CD4-positive, alpha-beta T cell (primary cell): ENCODE measurements at regions not wholly inside any gene's neighbourhood (a gene's known extent, or its start where the extent isn't known, plus 50 kb on each side); places are given as distances from the start of the nearest gene placed in this dataset.

Experiments
- ATAC-seq: fragments of 200-7000 bp; cut with Tn5 transposase; one replicate; pipeline ENCODE4 v1.10.0; 2022; ENCODE audit warnings: mild to moderate bottlenecking; ENCODE audit not compliant: poor library complexity
- CTCF ChIA-PET: fragments of 350-600 bp; sonication (Branson Sonifier 250); formaldehyde crosslinking; loops from one replicate; lab custom pipeline; 2021; ENCODE audit warnings: antibody characterized with exemption, inconsistent platforms; lab: Charles Lee
- POLR2A ChIA-PET: fragments of 350-600 bp; sonication (Branson Sonifier 250); formaldehyde crosslinking; loops from one replicate; lab custom pipeline; 2021; ENCODE audit warnings: antibody characterized with exemption, inconsistent platforms; lab: Charles Lee
- DNase-seq, 14 experiments: peaks; one replicate each; pipeline ENCODE4 v3.0.0-alpha.2; 2013 to 2020; ENCODE audit warnings: mixed read lengths in 2 of 14
- H3K27ac ChIP-seq, 2 donors: one replicate each; pipeline versions ENCODE4 v1.5.1 to v1.7.0; 2013; ENCODE audit warnings: low read length in 2 of 2, low read depth in 1 of 2, mild to moderate bottlenecking in 1 of 2
- H3K27me3 ChIP-seq, 2 experiments: 1 replicate in 1 of 2; 2 replicates in 1 of 2; pipeline versions ENCODE4 v1.6.1 to v1.7.0; 2013; ENCODE audit warnings: low read length in 2 of 2, control low read depth in 1 of 2, mild to moderate bottlenecking in 1 of 2, moderate library complexity in 1 of 2; ENCODE audit not compliant: insufficient read depth in 2 of 2, control insufficient read depth in 1 of 2
- H3K36me3 ChIP-seq: one replicate; pipeline ENCODE4 v1.6.1; 2013; ENCODE audit warnings: low read length, control low read depth; ENCODE audit not compliant: insufficient read depth
- H3K4me1 ChIP-seq: one replicate; pipeline ENCODE4 v1.6.1; 2013; ENCODE audit warnings: low read length, control low read depth; ENCODE audit not compliant: insufficient read depth
- H3K4me3 ChIP-seq: one replicate; pipeline ENCODE4 v1.5.1; 2013; ENCODE audit warnings: mild to moderate bottlenecking, low read length, moderate library complexity
- H3K9me3 ChIP-seq, 2 experiments: 1 replicate in 1 of 2; 2 replicates in 1 of 2; pipeline versions ENCODE4 v1.6.1 to v1.7.0; 2013; ENCODE audit warnings: low read length in 2 of 2, mild to moderate bottlenecking in 2 of 2, control low read depth in 1 of 2, moderate library complexity in 1 of 2; ENCODE audit not compliant: control insufficient read depth in 1 of 2, insufficient read depth in 1 of 2
- H3K27ac Mint-ChIP-seq: one replicate; pipeline ENCODE4 v1.8.0; 2020; ENCODE audit warnings: mixed read lengths
- H3K27me3 Mint-ChIP-seq: one replicate; pipeline ENCODE4 v1.8.0; 2021; ENCODE audit warnings: mixed read lengths
- H3K36me3 Mint-ChIP-seq: one replicate; pipeline ENCODE4 v1.8.0; 2021; ENCODE audit warnings: low read depth, mixed read lengths
- H3K4me1 Mint-ChIP-seq: one replicate; pipeline ENCODE4 v1.8.0; 2021; ENCODE audit warnings: low read depth, mixed read lengths
- H3K4me3 Mint-ChIP-seq: one replicate; pipeline ENCODE4 v1.8.0; 2020; ENCODE audit warnings: mild to moderate bottlenecking, mixed read lengths
- H3K9me3 Mint-ChIP-seq: one replicate; pipeline ENCODE4 v1.8.0; 2020; ENCODE audit warnings: mixed read lengths
- CTCF ChIP-seq: fragments of 200-600 bp; IDR thresholded peaks from one replicate; pipeline ENCODE4 v1.8.0; 2022; ENCODE audit warnings: antibody characterized with exemption, mild to moderate bottlenecking
- intact Hi-C, 2 experiments: fragments of 100-400 bp; cut with DNase I in 1 of 2; cut with micrococcal nuclease in 1 of 2; formaldehyde crosslinking; loops; one replicate each; pipeline versions ENCODE4 v1.15.1 to v1.9.0; 2023 to 2025; cut with DNase I, micrococcal nuclease

- H3K4me1 Mint-ChIP-seq = no peaks in the 10 kb centered on the region
- H3K9me3 Mint-ChIP-seq = peaks cover 3% of the 10 kb centered on the region
- H3K27me3 Mint-ChIP-seq = peaks cover 28% of the 10 kb centered on the region
- no peaks in the 10 kb centered on the region for H3K9me3 ChIP-seq
- H3K27me3 ChIP-seq = peaks cover 0 to 2% of the 10 kb centered on the region in 2 experiments
- H3K4me3 Mint-ChIP-seq = no peak overlapping the region
- intact Hi-C loops = no loop called here
- H3K27ac ChIP-seq = no peak overlapping the region
- no peak for ATAC-seq
- H3K27ac Mint-ChIP-seq = no peak overlapping the region
- H3K36me3 Mint-ChIP-seq = no peaks in the 10 kb centered on the region
- ChIA-PET CTCF (no interaction called here), POLR2A (no interaction called here)
- no peak for DNase-seq
- no peak for TF ChIP-seq CTCF
- H3K4me1 ChIP-seq = no peaks in the 10 kb centered on the region
- no peaks in the 10 kb centered on the region for H3K36me3 ChIP-seq
- H3K4me3 ChIP-seq = no peak overlapping the region
Measured at GRCh38 chr22:47765757-47766156, 1003.3 kb downstream of the TBC1D22A start.

- no peak for TF ChIP-seq CTCF
- ChIA-PET CTCF (no interaction called here), POLR2A (no interaction called here)
- Histone ChIP-seq H3K9me3 (no peaks in the 10 kb centered on the region), H3K27me3 (peaks cover 0 to 2% of the 10 kb centered on the region in 2 experiments), H3K4me1 (no peaks in the 10 kb centered on the region), H3K4me3 (no peak overlapping the region), H3K27ac (no peak overlapping the region), H3K36me3 (no peaks in the 10 kb centered on the region)
- Mint-ChIP-seq H3K27ac (no peak overlapping the region), H3K27me3 (peaks cover 23% of the 10 kb centered on the region), H3K9me3 (no peaks in the 10 kb centered on the region), H3K4me3 (no peak overlapping the region), H3K36me3 (no peaks in the 10 kb centered on the region), H3K4me1 (no peaks in the 10 kb centered on the region)
- ATAC-seq (no peak), DNase-seq (no peak)
- intact Hi-C loops = no loop called here
Measured at GRCh38 chr22:47762141-47762540, 999.7 kb downstream of the TBC1D22A start.

GRCh38 chr22:47759909-47760308, 997.5 kb downstream of the TBC1D22A start:
- H3K36me3 ChIP-seq = no peaks in the 10 kb centered on the region
- POLR2A ChIA-PET = no interaction called here
- CTCF ChIA-PET = no interaction called here
- Mint-ChIP-seq H3K4me1 (no peaks in the 10 kb centered on the region), H3K27me3 (peaks cover 9% of the 10 kb centered on the region), H3K4me3 (no peak overlapping the region), H3K9me3 (peaks cover 1% of the 10 kb centered on the region), H3K36me3 (no peaks in the 10 kb centered on the region), H3K27ac (no peak overlapping the region)
- TF ChIP-seq CTCF = no peak
- H3K4me3 ChIP-seq = no peak overlapping the region
- ATAC-seq = no peak
- H3K27ac ChIP-seq = no peak overlapping the region
- intact Hi-C loops = no loop called here
- no peak for DNase-seq
- no peaks in the 10 kb centered on the region for H3K4me1 ChIP-seq
- H3K9me3 ChIP-seq = no peaks in the 10 kb centered on the region
- no peaks in the 10 kb centered on the region for H3K27me3 ChIP-seq
